ENCODE measurements at regions not wholly inside any gene's neighbourhood (a gene's known extent, or its start where the extent isn't known, plus 50 kb on each side); places are given as distances from the start of the nearest gene placed in this dataset.
"Not testable (repeated sequence)": the region's sequence is repeated elsewhere in the genome, so short reads cannot be mapped to it uniquely, and the experiment has no call there.

DNA sequence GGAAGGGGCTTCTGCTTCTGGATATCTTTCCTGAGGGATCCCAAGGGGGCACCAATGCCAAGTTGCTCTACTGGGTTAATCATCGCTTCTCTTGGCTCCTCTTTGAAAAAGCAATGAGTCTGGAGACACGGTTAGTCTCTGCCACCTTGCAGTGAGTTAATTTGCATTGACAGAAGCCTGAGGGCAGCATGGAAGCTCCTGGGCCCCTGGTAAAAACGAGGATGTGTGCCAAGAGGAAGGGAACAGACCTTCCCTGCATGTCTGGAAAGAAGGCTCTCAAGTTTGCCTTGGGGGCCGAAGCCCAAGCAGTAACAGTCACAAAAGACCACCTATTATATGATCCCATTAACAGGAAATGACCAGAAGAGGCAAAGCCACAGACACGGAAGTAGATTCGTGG is 86.7 kb downstream of the IRX5 start:
- TF ChIP-seq, protein P1, sequence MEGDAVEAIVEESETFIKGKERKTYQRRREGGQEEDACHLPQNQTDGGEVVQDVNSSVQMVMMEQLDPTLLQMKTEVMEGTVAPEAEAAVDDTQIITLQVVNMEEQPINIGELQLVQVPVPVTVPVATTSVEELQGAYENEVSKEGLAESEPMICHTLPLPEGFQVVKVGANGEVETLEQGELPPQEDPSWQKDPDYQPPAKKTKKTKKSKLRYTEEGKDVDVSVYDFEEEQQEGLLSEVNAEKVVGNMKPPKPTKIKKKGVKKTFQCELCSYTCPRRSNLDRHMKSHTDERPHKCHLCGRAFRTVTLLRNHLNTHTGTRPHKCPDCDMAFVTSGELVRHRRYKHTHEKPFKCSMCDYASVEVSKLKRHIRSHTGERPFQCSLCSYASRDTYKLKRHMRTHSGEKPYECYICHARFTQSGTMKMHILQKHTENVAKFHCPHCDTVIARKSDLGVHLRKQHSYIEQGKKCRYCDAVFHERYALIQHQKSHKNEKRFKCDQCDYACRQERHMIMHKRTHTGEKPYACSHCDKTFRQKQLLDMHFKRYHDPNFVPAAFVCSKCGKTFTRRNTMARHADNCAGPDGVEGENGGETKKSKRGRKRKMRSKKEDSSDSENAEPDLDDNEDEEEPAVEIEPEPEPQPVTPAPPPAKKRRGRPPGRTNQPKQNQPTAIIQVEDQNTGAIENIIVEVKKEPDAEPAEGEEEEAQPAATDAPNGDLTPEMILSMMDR (IDR thresholded peaks at IDR 0.05; ENCODE audit: low read depth, low read length): no peak

DNA sequence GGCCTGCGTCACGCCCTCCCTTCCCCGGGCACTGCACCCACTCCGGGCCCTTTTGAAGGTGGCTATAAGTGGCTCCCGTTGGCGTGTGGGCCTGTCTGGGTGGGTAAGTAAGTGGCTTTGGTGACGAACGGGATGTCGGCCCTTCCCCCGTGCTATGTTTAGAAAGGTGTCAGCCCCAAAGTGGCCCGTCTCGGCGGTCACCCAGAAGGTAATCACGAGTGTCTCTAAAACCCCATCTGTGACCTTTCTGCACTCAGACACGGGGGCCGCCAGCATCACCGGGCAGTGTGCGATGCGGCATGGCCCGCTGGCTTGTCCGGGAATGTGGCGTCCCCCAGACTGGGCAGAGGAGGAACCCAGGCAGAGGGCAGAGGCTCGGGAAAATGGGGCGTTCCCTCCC is 88.2 kb downstream of the IRX5 start:
- DNase-seq: no peak

More for the DNA sequence above, 86.7 kb downstream of the IRX5 start:
- Histone ChIP-seq H3K4me3 (ENCODE audit: low read depth, low read length) (no peak overlapping the region), H3K36me3 (no peaks in the 10 kb centered on the region), H3K9me3 (no peaks in the 10 kb centered on the region), H3K27me3 (no peaks in the 10 kb centered on the region), H3K4me1 (no peaks in the 10 kb centered on the region)
- DNase-seq: peak; percentile 49

DNA sequence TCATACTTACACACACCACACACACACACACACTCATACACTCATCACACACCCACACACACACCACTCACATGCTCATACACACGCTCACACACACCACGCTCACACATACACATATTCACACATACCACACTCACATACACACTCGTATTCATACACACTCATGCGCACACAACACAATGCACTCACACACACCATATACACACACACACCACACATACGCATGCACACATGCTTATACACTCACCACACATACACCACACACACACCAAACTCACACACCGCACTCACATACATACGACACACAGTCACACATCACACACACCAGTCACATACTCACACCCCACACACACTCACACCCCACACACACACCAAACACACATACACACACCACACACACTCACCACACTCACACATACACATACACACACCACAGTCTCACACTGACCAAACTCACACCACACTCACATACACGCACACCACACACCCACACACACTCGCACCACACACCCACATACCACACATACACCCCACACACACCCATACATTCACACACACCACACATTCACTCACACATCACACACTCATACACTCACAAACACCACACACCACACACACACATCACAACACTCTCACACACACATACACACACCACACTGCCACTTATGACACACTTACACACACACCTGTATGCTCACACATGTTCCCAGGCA is 88.9 kb downstream of the IRX5 start:
- no peak for DNase-seq
- Histone ChIP-seq H3K4me3 (ENCODE audit: low read depth, low read length) (no peak overlapping the region), H3K9me3 (no peaks in the 10 kb centered on the region), H3K36me3 (no peaks in the 10 kb centered on the region), H3K27me3 (peaks cover 7% of the 10 kb centered on the region), H3K4me1 (no peaks in the 10 kb centered on the region)
- TF ChIP-seq, protein P1 (IDR thresholded peaks at IDR 0.05; ENCODE audit: low read depth, low read length): no peak

More for the DNA sequence above, 88.2 kb downstream of the IRX5 start:
- H3K4me1 ChIP-seq: no peaks in the 10 kb centered on the region
- no peaks in the 10 kb centered on the region for H3K36me3 ChIP-seq
- TF ChIP-seq, protein P1 (IDR thresholded peaks at IDR 0.05; ENCODE audit: low read depth, low read length): no peak
- H3K27me3 ChIP-seq: peaks cover 4% of the 10 kb centered on the region
- H3K4me3 ChIP-seq (ENCODE audit: low read depth, low read length): no peak overlapping the region
- H3K9me3 ChIP-seq: no peaks in the 10 kb centered on the region

DNA sequence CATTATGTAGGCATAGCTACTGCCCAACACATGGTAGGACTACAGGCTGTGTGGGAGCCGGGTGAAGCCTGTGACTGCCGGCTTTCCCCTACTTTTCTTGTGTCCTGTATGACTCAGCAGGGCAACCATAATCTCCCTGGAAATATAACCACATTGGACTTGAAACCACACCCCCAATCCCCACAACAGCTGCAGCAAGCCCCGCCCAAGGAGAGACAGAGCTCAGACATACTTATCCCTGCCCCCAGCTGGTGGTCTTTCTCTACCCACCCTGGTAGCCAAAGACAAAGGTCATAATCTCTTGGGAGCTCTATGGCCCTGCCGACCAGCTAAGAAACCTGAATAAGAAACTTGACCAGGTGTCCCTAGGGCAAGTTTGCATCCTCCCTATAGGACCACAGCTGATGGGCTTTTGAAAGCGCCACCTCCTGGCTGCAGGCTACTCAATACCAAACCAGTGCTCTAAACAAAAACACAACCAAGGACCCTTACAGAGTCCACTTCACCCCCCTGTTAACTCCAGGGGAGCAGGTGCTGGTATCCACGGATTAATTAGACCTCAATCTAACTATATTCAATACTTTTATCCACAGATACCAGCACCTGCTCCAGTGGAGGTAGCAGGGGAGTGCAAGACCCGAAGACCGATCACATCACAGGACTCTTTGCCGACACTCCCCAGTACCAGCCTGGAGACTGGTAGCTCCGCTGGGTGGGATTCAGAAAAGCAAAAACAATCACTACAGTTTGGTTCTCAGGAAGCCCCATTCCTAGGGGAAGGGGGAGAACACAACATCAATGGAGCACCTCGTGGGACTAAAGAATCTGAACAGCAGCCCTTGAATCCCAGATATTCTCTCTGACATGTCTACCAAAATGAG is 91.2 kb downstream of the IRX5 start:
- TF ChIP-seq, protein P1 (IDR thresholded peaks at IDR 0.05; ENCODE audit: low read depth, low read length): peak; percentile 80
- peak; percentile 71 for DNase-seq
- peaks cover 12% of the 10 kb centered on the region for H3K27me3 ChIP-seq
- H3K9me3 ChIP-seq: no peaks in the 10 kb centered on the region
- peak overlapping the region; percentile 57 for H3K4me3 ChIP-seq (ENCODE audit: low read depth, low read length)
- no peaks in the 10 kb centered on the region for H3K36me3 ChIP-seq
- H3K4me1 ChIP-seq: no peaks in the 10 kb centered on the region

DNA sequence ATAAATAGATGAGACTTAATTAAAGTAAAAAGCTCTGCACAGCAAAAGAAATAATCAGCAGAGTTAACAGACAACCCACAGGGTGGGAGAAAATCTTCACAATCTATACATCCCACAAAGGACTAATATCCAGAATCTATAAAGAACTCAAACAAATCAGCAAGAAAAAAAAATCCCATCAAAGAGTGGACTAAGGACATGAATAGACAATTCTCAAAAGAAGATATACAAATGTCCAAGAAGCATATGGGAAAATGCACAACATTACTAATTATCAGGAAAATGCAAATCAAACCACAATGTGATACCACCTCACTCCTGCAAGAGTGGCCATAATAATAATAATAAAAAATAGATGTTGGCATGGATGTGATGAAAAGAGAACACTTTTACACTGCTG is 96.6 kb downstream of the IRX5 start:
- H3K27me3 ChIP-seq: peaks cover 12% of the 10 kb centered on the region
- DNase-seq; H3K9me3 ChIP-seq; H3K36me3 ChIP-seq; H3K4me1 ChIP-seq; H3K4me3 ChIP-seq (ENCODE audit: low read depth, low read length): not testable (repeated sequence)

DNA sequence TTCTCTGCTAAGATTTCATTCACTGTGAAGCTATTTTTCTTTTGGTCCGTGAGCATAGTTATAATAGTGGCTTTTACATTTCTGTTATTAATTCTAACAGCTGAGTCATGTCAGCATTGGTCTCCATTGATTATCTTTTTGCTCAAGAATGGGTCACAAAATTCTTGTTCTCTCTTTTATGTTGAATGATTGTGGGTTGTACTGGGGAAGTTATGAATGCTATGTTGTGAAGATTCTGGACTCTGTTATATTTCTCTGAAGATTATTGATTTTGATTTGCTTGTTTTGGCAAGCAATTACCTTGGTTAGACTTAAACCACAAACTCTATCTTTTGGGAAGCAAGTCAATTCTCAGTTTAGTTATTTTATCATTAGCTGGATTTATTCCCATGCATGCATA is 98.8 kb downstream of the IRX5 start:
- Histone ChIP-seq H3K4me1 (no peaks in the 10 kb centered on the region), H3K4me3 (ENCODE audit: low read depth, low read length) (no peak overlapping the region), H3K27me3 (peaks cover 5% of the 10 kb centered on the region; the same call in 1 of the 2 replicates), H3K36me3 (no peaks in the 10 kb centered on the region), H3K9me3 (no peaks in the 10 kb centered on the region)
- no peak for DNase-seq
- TF ChIP-seq, protein P1 (IDR thresholded peaks at IDR 0.05; ENCODE audit: low read depth, low read length): no peak
